GM23248 (cell line): ENCODE measurements at regions not wholly inside any gene's neighbourhood (a gene's known extent, or its start where the extent isn't known, plus 50 kb on each side); places are given as distances from the start of the nearest gene placed in this dataset.

Experiments
- DNase-seq: peaks from one replicate; pipeline ENCODE4 v3.0.0-alpha.2; 2015
- H2AFZ ChIP-seq: fragments of 200-600 bp; sonication (generic); 2 replicates; pipeline ENCODE4 v1.6.1; 2016; ENCODE audit warnings: antibody characterized with exemption
- H3F3A ChIP-seq: fragments of 200-600 bp; sonication (generic); 2 replicates; pipeline ENCODE4 v1.6.1; 2016; ENCODE audit warnings: mild to moderate bottlenecking, antibody characterized with exemption, mixed run types; ENCODE audit not compliant: insufficient read depth
- H3K27ac ChIP-seq: fragments of 200-600 bp; sonication (generic); 2 replicates; pipeline ENCODE4 v1.5.1; 2016; ENCODE audit warnings: mild to moderate bottlenecking
- H3K27me3 ChIP-seq: fragments of 200-600 bp; sonication (generic); replicated peaks from 2 replicates; pipeline ENCODE4 v1.6.1; 2016; ENCODE audit warnings: mild to moderate bottlenecking; ENCODE audit not compliant: insufficient read depth
- H3K36me3 ChIP-seq: fragments of 200-600 bp; sonication (generic); 2 replicates; pipeline ENCODE4 v1.6.1; 2016; ENCODE audit warnings: low read depth, mild to moderate bottlenecking
- H3K4me1 ChIP-seq: fragments of 200-600 bp; sonication (generic); 2 replicates; pipeline ENCODE4 v1.6.1; 2016; ENCODE audit warnings: mild to moderate bottlenecking; ENCODE audit not compliant: insufficient read depth
- H3K4me2 ChIP-seq: fragments of 200-600 bp; sonication (generic); one replicate; pipeline ENCODE4 v1.6.1; 2016; ENCODE audit warnings: mild to moderate bottlenecking; ENCODE audit not compliant: unreplicated experiment
- H3K4me3 ChIP-seq: fragments of 200-600 bp; sonication (generic); 2 replicates; pipeline ENCODE4 v1.5.1; 2016; ENCODE audit warnings: mild to moderate bottlenecking
- H3K79me2 ChIP-seq: fragments of 200-600 bp; sonication (generic); 2 replicates; pipeline ENCODE4 v1.6.1; 2016; ENCODE audit warnings: mild to moderate bottlenecking; ENCODE audit not compliant: insufficient read depth
- H3K9ac ChIP-seq: fragments of 200-600 bp; sonication (generic); 2 replicates; pipeline ENCODE4 v1.6.1; 2016; ENCODE audit warnings: mild to moderate bottlenecking
- H3K9me2 ChIP-seq: fragments of 200-600 bp; sonication (generic); 2 replicates; pipeline ENCODE4 v1.6.1; 2016; ENCODE audit warnings: mixed run types, mild to moderate bottlenecking, moderate library complexity; ENCODE audit not compliant: insufficient read depth
- H3K9me3 ChIP-seq: fragments of 200-600 bp; sonication (generic); one replicate; pipeline ENCODE4 v1.6.1; 2017; ENCODE audit warnings: low read depth
- H4K20me1 ChIP-seq: fragments of 200-600 bp; sonication (generic); 2 replicates; pipeline ENCODE4 v1.6.0; 2016; ENCODE audit not compliant: insufficient read depth
- EZH2 ChIP-seq: fragments of 200-600 bp; sonication (generic); IDR thresholded peaks from 2 replicates; pipeline ENCODE4 v1.6.1; 2018; ENCODE audit warnings: antibody characterized with exemption, mild to moderate bottlenecking; ENCODE audit not compliant: insufficient read depth, poor library complexity, severe bottlenecking
- EZH2phosphoT487 ChIP-seq: fragments of 200-600 bp; sonication (generic); IDR thresholded peaks from 2 replicates; pipeline ENCODE4 v1.6.1; 2018; ENCODE audit warnings: antibody characterized with exemption, moderate library complexity, mild to moderate bottlenecking, low read depth; ENCODE audit not compliant: insufficient read depth
- WGBS, 2 experiments: methylation state at CpG; one replicate each; pipeline ENCODE4 v1.1.6; 2015 to 2017; ENCODE audit warnings: low lambda C conversion rate in 2 of 2, low coverage in 1 of 2; ENCODE audit errors: missing lambda C conversion rate in 2 of 2; 5-methylcytosine and 5-hydroxymethylcytosine counted together
- in situ Hi-C: fragments of 300-500 bp; cut with MboI; formaldehyde crosslinking; loops from 2 replicates; pipeline ENCODE4 v1.15.0; 2020

- no peaks in the 10 kb centered on the region for H3K79me2 ChIP-seq
- H3K27me3 ChIP-seq, result no peaks in the 10 kb centered on the region
- H4K20me1 ChIP-seq, result no peaks in the 10 kb centered on the region
- H3F3A ChIP-seq, result no peaks in the 10 kb centered on the region
- in situ Hi-C loops, result no loop called here
- no peak overlapping the region for H3K27ac ChIP-seq
- 0% methylated on average over 1 of the region's 1 CpG for WGBS, 2 experiments
- no peak overlapping the region for H2AFZ ChIP-seq
- H3K4me1 ChIP-seq, result no peaks in the 10 kb centered on the region
- no peaks in the 10 kb centered on the region for H3K36me3 ChIP-seq
- no peak for DNase-seq
- H3K9me2 ChIP-seq, result no peaks in the 10 kb centered on the region
- no peak overlapping the region for H3K9ac ChIP-seq
- no peak overlapping the region for H3K4me3 ChIP-seq
- H3K4me2 ChIP-seq, result no peak overlapping the region
- H3K9me3 ChIP-seq, result no peaks in the 10 kb centered on the region
- TF ChIP-seq EZH2, result no peak
- TF ChIP-seq EZH2phosphoT487, result no peak
Measured at GRCh38 chr9:28882529-28882928, 1309.2 kb upstream of the C9orf72 start.

- H3K4me2 ChIP-seq, result no peak overlapping the region
- no peak overlapping the region for H3K27ac ChIP-seq
- H3K4me1 ChIP-seq, result no peaks in the 10 kb centered on the region
- H2AFZ ChIP-seq, result no peak overlapping the region
- no peak for DNase-seq
- H3F3A ChIP-seq, result no peaks in the 10 kb centered on the region
- WGBS, 2 experiments, result 9 to 20% methylated on average over 5 of the region's 5 CpGs
- no peaks in the 10 kb centered on the region for H4K20me1 ChIP-seq
- H3K27me3 ChIP-seq, result no peaks in the 10 kb centered on the region
- in situ Hi-C loops, result no loop called here
- H3K79me2 ChIP-seq, result no peaks in the 10 kb centered on the region
- no peak overlapping the region for H3K9ac ChIP-seq
- no peak overlapping the region for H3K4me3 ChIP-seq
- H3K9me3 ChIP-seq, result no peaks in the 10 kb centered on the region
- H3K36me3 ChIP-seq, result no peaks in the 10 kb centered on the region
- no peak for TF ChIP-seq EZH2phosphoT487
- TF ChIP-seq EZH2, result no peak
- no peaks in the 10 kb centered on the region for H3K9me2 ChIP-seq
Measured at GRCh38 chr9:28883234-28883633, 1310.0 kb upstream of the C9orf72 start.

GRCh38 chr9:28887188-28887884, 1314.1 kb upstream of the C9orf72 start:
- Histone ChIP-seq H3K79me2 (no peaks in the 10 kb centered on the region), H3K9me2 (no peaks in the 10 kb centered on the region), H3K4me3 (no peak overlapping the region), H3K4me2 (no peak overlapping the region), H3K36me3 (no peaks in the 10 kb centered on the region), H3K4me1 (no peaks in the 10 kb centered on the region), H3F3A (no peaks in the 10 kb centered on the region), H3K9ac (no peak overlapping the region), H3K27ac (no peak overlapping the region), H3K27me3 (no peaks in the 10 kb centered on the region), H4K20me1 (no peaks in the 10 kb centered on the region), H3K9me3 (no peaks in the 10 kb centered on the region), H2AFZ (no peak overlapping the region)
- no peak for TF ChIP-seq EZH2phosphoT487
- no peak for TF ChIP-seq EZH2
- no peak for DNase-seq
- in situ Hi-C loops, result no loop called here
- WGBS, 2 experiments, result 6 to 9% methylated on average over 2 of the region's 2 CpGs

GRCh38 chr9:28888806-28889205, 1315.5 kb upstream of the C9orf72 start:
- Histone ChIP-seq H3F3A (no peaks in the 10 kb centered on the region), H3K4me2 (no peak overlapping the region), H4K20me1 (no peaks in the 10 kb centered on the region), H3K27ac (no peak overlapping the region), H3K9ac (no peak overlapping the region), H3K4me3 (no peak overlapping the region), H3K27me3 (no peaks in the 10 kb centered on the region), H2AFZ (no peak overlapping the region), H3K4me1 (no peaks in the 10 kb centered on the region), H3K9me2 (no peaks in the 10 kb centered on the region), H3K36me3 (no peaks in the 10 kb centered on the region), H3K9me3 (no peaks in the 10 kb centered on the region), H3K79me2 (no peaks in the 10 kb centered on the region)
- 32 to 37% methylated on average over 1 of the region's 1 CpG for WGBS, 2 experiments
- no peak for DNase-seq
- TF ChIP-seq EZH2phosphoT487 (no peak), EZH2 (no peak)
- in situ Hi-C loops, result no loop called here
